WTC11 (cell line): ENCODE measurements at regions not wholly inside any gene's neighbourhood (a gene's known extent, or its start where the extent isn't known, plus 50 kb on each side); places are given as distances from the start of the nearest gene placed in this dataset.

Experiments used
- ATAC-seq: fragments of 200-7000 bp; cut with Tn5 transposase; 2 replicates; pipeline ENCODE4 v1.10.0; 2021; ENCODE audit warnings: mild to moderate bottlenecking, moderate library complexity
- CTCF ChIA-PET: fragments of 300-600 bp; sonication (Branson Sonifier 250); formaldehyde crosslinking; loops from one replicate; lab custom pipeline; 2021; ENCODE audit warnings: antibody characterized with exemption; lab: Charles Lee
- POLR2A ChIA-PET: fragments of 350-600 bp; sonication (Branson Sonifier 250); formaldehyde crosslinking; loops from one replicate; lab custom pipeline; 2021; ENCODE audit warnings: antibody characterized with exemption; lab: Charles Lee
- DNase-seq: peaks from one replicate; pipeline ENCODE4 v3.0.0; 2021; ENCODE audit warnings: low spot score
- H3K27ac Mint-ChIP-seq: 2 replicates; pipeline ENCODE4 v1.8.0; 2021; ENCODE audit warnings: mixed read lengths
- H3K27me3 Mint-ChIP-seq: 2 replicates; pipeline ENCODE4 v1.8.0; 2021; ENCODE audit warnings: low read depth, mild to moderate bottlenecking, moderate library complexity, mixed read lengths
- H3K36me3 Mint-ChIP-seq: 2 replicates; pipeline ENCODE4 v1.8.0; 2021; ENCODE audit warnings: mixed read lengths
- H3K4me1 Mint-ChIP-seq: 2 replicates; pipeline ENCODE4 v1.8.0; 2022; ENCODE audit warnings: mixed read lengths
- H3K4me3 Mint-ChIP-seq: 2 replicates; pipeline ENCODE4 v1.8.0; 2021; ENCODE audit warnings: mild to moderate bottlenecking, moderate library complexity, mixed read lengths
- H3K9me3 Mint-ChIP-seq: 2 replicates; pipeline ENCODE4 v1.8.0; 2021; ENCODE audit warnings: mixed read lengths
- AR ChIP-seq: fragments of 250-450 bp; sonication (Bioruptor Pico); IDR thresholded peaks from 2 replicates; pipeline ENCODE4 v1.9.0; 2021; ENCODE audit warnings: mild to moderate bottlenecking
- CDX4 ChIP-seq: fragments of 250-450 bp; sonication (Bioruptor Pico); IDR thresholded peaks from 2 replicates; pipeline ENCODE4 v1.9.0; 2021; ENCODE audit warnings: moderate library complexity, mild to moderate bottlenecking, inconsistent platforms, borderline replicate concordance
- ELF4 ChIP-seq: sonication (generic); formaldehyde crosslinking; IDR thresholded peaks from 2 replicates; pipeline ENCODE4 v1.8.1; 2022; ENCODE audit warnings: low read depth, mild to moderate bottlenecking, moderate library complexity, missing genetic modification reagents
- ERG ChIP-seq: fragments of 250-450 bp; sonication (Bioruptor Pico); IDR thresholded peaks from 2 replicates; pipeline ENCODE4 v1.8.0; 2021; ENCODE audit warnings: mild to moderate bottlenecking
- ETV6 ChIP-seq: sonication (generic); formaldehyde crosslinking; IDR thresholded peaks from 2 replicates; pipeline ENCODE4 v1.8.1; 2022; ENCODE audit warnings: mild to moderate bottlenecking, missing genetic modification reagents
- FOXJ3 ChIP-seq: sonication (generic); formaldehyde crosslinking; IDR thresholded peaks from 2 replicates; pipeline ENCODE4 v1.9.0; 2021; ENCODE audit warnings: missing genetic modification reagents, mild to moderate bottlenecking, borderline replicate concordance
- FOXP4 ChIP-seq: sonication (generic); formaldehyde crosslinking; IDR thresholded peaks from 2 replicates; pipeline ENCODE4 v1.8.0; 2022; ENCODE audit warnings: mild to moderate bottlenecking, missing genetic modification reagents
- GABPB1 ChIP-seq: sonication (generic); formaldehyde crosslinking; IDR thresholded peaks from 2 replicates; pipeline ENCODE4 v1.8.1; 2023; ENCODE audit warnings: mild to moderate bottlenecking, missing genetic modification reagents
- GTF2I ChIP-seq: fragments of 250-450 bp; sonication (Bioruptor Pico); conservative IDR thresholded peaks from 2 replicates; pipeline ENCODE4 v1.4.0; 2021; ENCODE audit warnings: mild to moderate bottlenecking
- HMGA2 ChIP-seq: fragments of 250-450 bp; sonication (Bioruptor Pico); IDR thresholded peaks from 2 replicates; pipeline ENCODE4 v1.4.0; 2021; ENCODE audit warnings: mild to moderate bottlenecking, moderate library complexity
- HMGXB4 ChIP-seq: sonication (generic); formaldehyde crosslinking; IDR thresholded peaks from 2 replicates; pipeline ENCODE4 v1.8.1; 2023; ENCODE audit warnings: mild to moderate bottlenecking, moderate library complexity, missing genetic modification reagents
- JAZF1 ChIP-seq: fragments of 250-450 bp; sonication (Bioruptor Pico); IDR thresholded peaks from 2 replicates; pipeline ENCODE4 v1.9.0; 2021; ENCODE audit warnings: moderate library complexity, mild to moderate bottlenecking, inconsistent platforms
- KAT7 ChIP-seq: sonication (generic); formaldehyde crosslinking; IDR thresholded peaks from 2 replicates; pipeline ENCODE4 v1.8.1; 2023; ENCODE audit warnings: missing genetic modification reagents, mild to moderate bottlenecking, borderline replicate concordance
- MXD4 ChIP-seq: fragments of 250-450 bp; sonication (Bioruptor Pico); IDR thresholded peaks from 2 replicates; pipeline ENCODE4 v1.8.0; 2021; ENCODE audit warnings: mild to moderate bottlenecking, moderate library complexity, borderline replicate concordance
- NR3C1 ChIP-seq: sonication (generic); formaldehyde crosslinking; conservative IDR thresholded peaks from 2 replicates; pipeline ENCODE4 v1.8.1; 2023; ENCODE audit warnings: low read depth, mild to moderate bottlenecking, missing genetic modification reagents
- PRRX2 ChIP-seq: fragments of 250-450 bp; sonication (Bioruptor Pico); IDR thresholded peaks from 2 replicates; pipeline ENCODE4 v1.8.0; 2021; ENCODE audit warnings: mild to moderate bottlenecking
- SOX15 ChIP-seq: fragments of 250-450 bp; sonication (Bioruptor Pico); IDR thresholded peaks from 2 replicates; pipeline ENCODE4 v1.9.0; 2021; ENCODE audit warnings: mild to moderate bottlenecking
- SP1 ChIP-seq: sonication (generic); formaldehyde crosslinking; conservative IDR thresholded peaks from 2 replicates; pipeline ENCODE4 v1.8.1; 2022; ENCODE audit warnings: missing genetic modification reagents
- ZNF281 ChIP-seq: sonication (generic); formaldehyde crosslinking; IDR thresholded peaks from 2 replicates; pipeline ENCODE4 v1.8.0; 2023; ENCODE audit warnings: mild to moderate bottlenecking, missing genetic modification reagents
- ZNF416 ChIP-seq: fragments of 250-450 bp; sonication (Bioruptor Pico); IDR thresholded peaks from 2 replicates; pipeline ENCODE4 v1.9.0; 2021; ENCODE audit warnings: mild to moderate bottlenecking, inconsistent platforms
- ZNF512 ChIP-seq: sonication (generic); formaldehyde crosslinking; IDR thresholded peaks from 2 replicates; pipeline ENCODE4 v1.8.1; 2022; ENCODE audit warnings: missing genetic modification reagents, borderline replicate concordance
- ZNF671 ChIP-seq: fragments of 250-450 bp; sonication (Bioruptor Pico); IDR thresholded peaks from 2 replicates; pipeline ENCODE4 v1.8.0; 2021; ENCODE audit warnings: mild to moderate bottlenecking
- ZSCAN18 ChIP-seq: fragments of 250-450 bp; sonication (Bioruptor Pico); IDR thresholded peaks from 2 replicates; pipeline ENCODE4 v2.1.2; 2022; ENCODE audit warnings: mild to moderate bottlenecking, moderate library complexity

GRCh38 chr13:44692173-44692713 is 116.1 kb upstream of the TSC22D1 start:
- ChIA-PET POLR2A (no interaction called here), CTCF (interaction anchor here (0.5 kb wide), 1 partner anchor 209 kb away, joined by 3 read pairs; no protein-coding TSS in a partner anchor)
- ATAC-seq (peak; percentile 78), DNase-seq (no peak)
- Mint-ChIP-seq H3K27ac (no peak overlapping the region), H3K4me3 (no peak overlapping the region), H3K36me3 (no peaks in the 10 kb centered on the region), H3K9me3 (peaks cover 3% of the 10 kb centered on the region; the same call in 1 of the 2 replicates), H3K4me1 (no peaks in the 10 kb centered on the region), H3K27me3 (no peaks in the 10 kb centered on the region)
- TF ChIP-seq ZNF281 (CRISPR knock-in tag) (no peak), CDX4 (CRISPR knock-in tag) (peak; percentile 38; the same call in 1 of the 2 replicates), PRRX2 (CRISPR knock-in tag) (peak; percentile 97), MXD4 (no peak), ETV6 (no peak), FOXJ3 (CRISPR knock-in tag) (no peak), FOXP4 (CRISPR knock-in tag) (no peak), ZSCAN18 (CRISPR knock-in tag) (no peak), ZNF416 (CRISPR knock-in tag) (no peak; the same call in 1 of the 2 replicates), SP1 (CRISPR knock-in tag) (no peak), ZNF512 (CRISPR knock-in tag) (no peak), NR3C1 (no peak), KAT7 (CRISPR knock-in tag) (no peak), HMGA2 (CRISPR knock-in tag) (no peak), GABPB1 (no peak), SOX15 (CRISPR knock-in tag) (no peak), HMGXB4 (no peak), ZNF671 (CRISPR knock-in tag) (peak; percentile 99), ELF4 (CRISPR knock-in tag) (no peak), ERG (CRISPR knock-in tag) (peak; percentile 96), AR (peak; percentile 92), JAZF1 (CRISPR knock-in tag) (no peak), GTF2I (CRISPR knock-in tag) (no peak)
